GM13977 (cell line): ENCODE measurements at regions not wholly inside any gene's neighbourhood (a gene's known extent, or its start where the extent isn't known, plus 50 kb on each side); places are given as distances from the start of the nearest gene placed in this dataset.

Source experiments
- DNase-seq: peaks from one replicate; pipeline ENCODE4 v3.0.0; 2012; ENCODE audit warnings: low spot score
- in situ Hi-C: fragments of 300-500 bp; cut with MboI; formaldehyde crosslinking; loops from one replicate; pipeline ENCODE4 v1.12.0; 2022; ENCODE audit warnings: low sequenced_read_pairs, low pct_unique_long_range_greater_than_20kb, mixed read lengths, inconsistent platforms; ENCODE audit not compliant: unreplicated experiment
- TF ChIP-seq, protein P1 (sequence below): IDR thresholded peaks from 2 replicates; pipeline ENCODE4 v1.5.1; 2012; ENCODE audit warnings: mild to moderate bottlenecking, control low read depth; ENCODE audit not compliant: insufficient read depth; ENCODE audit errors: extremely low read depth, missing control alignments

DNA sequence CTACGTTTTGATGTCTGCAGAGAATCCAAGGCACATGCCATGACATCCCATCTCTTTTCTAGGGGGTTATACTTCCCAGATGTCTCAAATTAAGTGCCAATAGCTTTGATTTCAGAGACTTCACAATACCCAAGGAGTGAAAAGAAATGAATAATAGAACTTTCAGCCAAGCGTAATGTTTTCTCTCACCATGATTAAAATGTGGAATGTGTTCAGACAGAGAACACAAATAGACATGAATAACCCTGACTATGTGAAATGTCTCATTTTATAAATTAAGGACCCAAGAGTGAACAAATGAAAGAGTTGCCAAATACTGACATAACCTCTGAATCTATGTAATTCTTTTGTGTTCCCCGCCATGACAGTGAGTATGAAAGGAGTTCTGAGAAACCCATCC is 123.6 kb upstream of the GAP43 start:
- no peak for DNase-seq
- TF ChIP-seq, protein P1, sequence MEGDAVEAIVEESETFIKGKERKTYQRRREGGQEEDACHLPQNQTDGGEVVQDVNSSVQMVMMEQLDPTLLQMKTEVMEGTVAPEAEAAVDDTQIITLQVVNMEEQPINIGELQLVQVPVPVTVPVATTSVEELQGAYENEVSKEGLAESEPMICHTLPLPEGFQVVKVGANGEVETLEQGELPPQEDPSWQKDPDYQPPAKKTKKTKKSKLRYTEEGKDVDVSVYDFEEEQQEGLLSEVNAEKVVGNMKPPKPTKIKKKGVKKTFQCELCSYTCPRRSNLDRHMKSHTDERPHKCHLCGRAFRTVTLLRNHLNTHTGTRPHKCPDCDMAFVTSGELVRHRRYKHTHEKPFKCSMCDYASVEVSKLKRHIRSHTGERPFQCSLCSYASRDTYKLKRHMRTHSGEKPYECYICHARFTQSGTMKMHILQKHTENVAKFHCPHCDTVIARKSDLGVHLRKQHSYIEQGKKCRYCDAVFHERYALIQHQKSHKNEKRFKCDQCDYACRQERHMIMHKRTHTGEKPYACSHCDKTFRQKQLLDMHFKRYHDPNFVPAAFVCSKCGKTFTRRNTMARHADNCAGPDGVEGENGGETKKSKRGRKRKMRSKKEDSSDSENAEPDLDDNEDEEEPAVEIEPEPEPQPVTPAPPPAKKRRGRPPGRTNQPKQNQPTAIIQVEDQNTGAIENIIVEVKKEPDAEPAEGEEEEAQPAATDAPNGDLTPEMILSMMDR: no peak
- in situ Hi-C loops: no loop called here

DNA sequence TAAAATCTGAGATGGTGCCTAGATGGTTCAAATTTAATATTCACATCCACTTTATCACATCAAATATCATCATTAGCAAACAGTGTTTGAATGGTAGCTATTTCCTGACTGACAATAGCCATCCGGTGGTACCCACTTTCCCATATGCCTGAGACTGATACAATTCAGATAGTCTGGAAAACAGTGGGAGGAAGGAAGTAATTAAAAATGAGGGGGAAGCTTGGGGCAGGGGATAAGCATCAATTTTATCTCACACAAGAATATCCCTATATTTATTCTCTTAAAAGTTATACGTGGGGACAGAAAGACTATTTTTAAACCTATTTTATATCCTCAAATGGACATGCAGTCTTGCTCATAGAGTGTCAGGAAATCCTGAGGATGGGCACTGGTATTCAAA is 122.5 kb upstream of the GAP43 start:
- no peak for DNase-seq
- TF ChIP-seq, protein P1: no peak
- in situ Hi-C loops: no loop called here

DNA sequence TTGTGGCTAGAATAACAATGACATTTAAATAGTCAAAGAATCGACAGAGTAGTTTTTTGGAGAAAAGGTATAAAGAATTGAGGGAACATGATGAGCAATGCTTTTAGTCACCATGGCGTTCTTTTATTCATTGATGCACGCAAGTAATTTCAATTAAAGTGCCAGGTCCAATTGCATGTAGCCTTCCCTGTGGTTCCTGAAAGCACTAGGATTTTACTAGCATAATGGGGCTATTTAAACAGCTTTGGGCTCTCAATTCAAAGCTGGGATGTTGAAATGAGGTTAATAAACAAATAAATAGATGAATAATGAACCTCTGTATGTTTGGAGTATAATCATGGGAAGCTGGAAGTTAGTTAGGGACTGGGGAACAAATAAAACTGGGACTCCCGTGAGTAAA is 121.2 kb upstream of the GAP43 start:
- in situ Hi-C loops: no loop called here
- TF ChIP-seq, protein P1: no peak
- DNase-seq: no peak

DNA sequence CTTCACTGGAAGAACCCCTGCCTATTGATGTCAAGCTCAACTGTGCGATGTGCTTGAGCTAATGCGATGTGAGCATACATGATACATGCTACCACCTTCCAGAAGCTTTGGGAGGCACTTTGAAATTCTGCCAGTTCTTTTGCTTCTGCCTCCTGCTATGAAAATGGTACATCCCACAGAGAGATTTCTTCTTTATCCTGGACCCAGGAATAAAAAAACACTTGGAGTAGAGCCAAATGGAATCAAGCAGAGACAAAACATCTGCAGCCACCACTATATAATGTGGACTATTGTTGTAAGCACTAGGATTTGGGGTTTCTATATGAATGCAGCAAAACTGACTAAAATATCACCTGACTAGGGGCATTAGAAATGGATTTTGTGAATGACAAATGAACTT is 119.9 kb upstream of the GAP43 start:
- DNase-seq: no peak
- in situ Hi-C loops: no loop called here
- TF ChIP-seq, protein P1: no peak

DNA sequence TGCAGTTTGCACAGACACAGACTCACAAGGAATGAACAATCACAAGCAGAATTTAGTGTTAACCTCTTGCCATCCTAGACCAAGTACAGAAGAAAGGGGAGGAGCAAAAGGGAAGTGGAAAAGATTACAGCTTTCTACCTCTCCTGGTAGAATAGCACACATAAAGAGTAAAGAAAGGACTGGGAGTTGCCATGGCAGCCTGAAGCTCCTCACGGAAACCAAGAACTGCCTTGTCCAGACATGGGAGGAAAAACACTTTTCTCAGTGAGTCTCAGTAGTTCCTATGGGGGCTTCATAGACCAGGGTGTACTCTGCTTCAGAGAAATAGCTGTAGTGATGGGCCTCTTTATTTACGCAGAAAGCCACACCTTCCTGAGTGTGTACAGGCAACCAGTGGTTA is 114.7 kb upstream of the GAP43 start:
- TF ChIP-seq, protein P1: no peak
- no peak for DNase-seq
- in situ Hi-C loops: no loop called here

DNA sequence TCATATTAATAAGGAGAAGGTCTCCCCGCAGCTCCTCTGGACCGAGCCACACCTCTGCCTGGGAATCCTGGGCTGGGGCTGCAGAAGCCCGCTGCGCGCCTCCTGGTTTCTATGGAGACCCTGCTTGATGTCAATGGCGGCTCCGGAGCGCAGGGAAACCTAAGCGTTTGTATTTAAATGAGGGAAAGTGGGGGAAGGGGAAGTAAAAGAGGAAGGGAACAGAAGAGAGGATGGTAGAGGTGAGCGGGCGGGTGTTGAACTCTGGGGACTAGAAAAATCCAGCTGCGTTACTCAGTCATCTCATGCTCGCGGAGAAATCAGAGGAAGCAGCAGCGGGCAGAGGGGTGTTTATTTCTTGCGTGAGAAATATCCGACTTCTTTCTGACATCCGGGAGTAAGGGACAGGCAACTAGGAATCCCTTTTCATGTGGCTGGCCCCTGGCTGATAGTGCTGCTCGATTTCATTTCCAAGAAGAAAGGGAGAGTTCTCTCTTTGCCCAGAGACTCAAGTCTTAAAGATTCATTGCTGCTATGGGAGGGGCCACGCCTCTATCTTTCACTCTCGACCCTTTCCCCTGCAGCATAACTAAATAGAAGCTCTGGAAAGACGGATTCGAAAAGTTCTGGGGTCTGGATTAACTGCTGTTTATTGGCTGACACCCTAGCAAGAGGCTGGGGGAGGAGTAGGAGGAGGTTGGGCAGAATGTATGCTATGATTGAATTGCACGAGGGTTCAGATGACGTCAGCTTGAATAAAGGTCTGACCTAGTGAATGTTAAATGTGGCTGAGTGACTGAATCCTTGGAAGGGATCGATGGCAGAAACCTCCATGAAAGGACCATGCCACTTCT is 110.5 kb upstream of the GAP43 start:
- no peak for DNase-seq
- TF ChIP-seq, protein P1: no peak
- in situ Hi-C loops: no loop called here
